ENCODE measurements at regions not wholly inside any gene's neighbourhood (a gene's known extent, or its start where the extent isn't known, plus 50 kb on each side); places are given as distances from the start of the nearest gene placed in this dataset.
"Not testable (repeated sequence)": the region's sequence is repeated elsewhere in the genome, so short reads cannot be mapped to it uniquely, and the experiment has no call there.

DNA sequence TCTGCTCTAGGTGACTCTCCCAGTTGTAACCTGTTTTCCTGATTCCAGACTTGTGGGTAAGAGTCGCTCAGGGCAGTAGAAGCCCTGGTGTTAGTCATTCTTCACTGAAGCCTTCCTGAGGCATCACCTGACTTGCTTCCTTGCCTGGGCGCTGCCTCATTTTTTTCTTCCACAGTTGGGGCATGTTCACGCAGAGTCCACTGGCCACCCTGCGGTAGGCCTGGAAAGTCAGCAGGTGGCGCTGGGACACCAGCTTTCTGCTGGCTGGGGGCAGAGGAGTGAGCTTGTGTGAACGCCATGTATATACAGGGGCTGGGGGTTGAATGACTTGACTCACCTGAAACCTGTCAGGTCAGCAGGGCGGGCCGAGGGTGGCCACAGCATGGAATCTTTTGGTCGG is 189.3 kb upstream of the TP53TG3 start:
- H3K27ac ChIP-seq (ENCODE audit: insufficient read depth, low read depth, low read length); H3K9me1 ChIP-seq (replicated peaks; ENCODE audit: control insufficient read depth, extremely low read depth, insufficient read depth, low read length); H3K79me2 ChIP-seq (ENCODE audit: control insufficient read depth, insufficient read depth, low read length); H3K27me3 ChIP-seq (ENCODE audit: control insufficient read depth in 2 of 2, insufficient read depth in 2 of 2, low read length in 2 of 2); H3K4me1 ChIP-seq (ENCODE audit: control insufficient read depth, extremely low read depth, insufficient read depth, low read length); H3K9ac ChIP-seq (replicated peaks; ENCODE audit: extremely low read depth, insufficient read depth, low read length); POLR2A ChIA-PET; H3K4me2 ChIP-seq (ENCODE audit: insufficient read depth, low read length); DNase-seq (ENCODE audit: low read depth, low spot score); H3K4me3 ChIP-seq (replicated peaks in 1 of 3; ENCODE audit: insufficient read depth in 1 of 3, low read depth in 1 of 3, low read length in 3 of 3); CTCF ChIA-PET; H4K20me1 ChIP-seq (replicated peaks; ENCODE audit: control insufficient read depth, extremely low read depth, insufficient read depth, low read length); H3K9me3 ChIP-seq (replicated peaks; ENCODE audit: control insufficient read depth, insufficient read depth, low read length); BruUV-seq (replicated peaks); dilution Hi-C loops (cut with MboI; ENCODE audit: extremely low pct_ligation_motif_present, low sequenced_read_pairs); intact Hi-C loops (cut with micrococcal nuclease); H2AFZ ChIP-seq (ENCODE audit: low read depth, low read length); H3K36me3 ChIP-seq (ENCODE audit: control insufficient read depth in 2 of 2, extremely low read depth in 1 of 2, insufficient read depth in 2 of 2, low read length in 2 of 2); FAIRE-seq: not testable (repeated sequence)

- DNase-seq (ENCODE audit: low read depth, low spot score); CTCF ChIA-PET; intact Hi-C loops (cut with micrococcal nuclease); H3K36me3 ChIP-seq (ENCODE audit: control insufficient read depth in 2 of 2, extremely low read depth in 1 of 2, insufficient read depth in 2 of 2, low read length in 2 of 2); H3K4me3 ChIP-seq (replicated peaks in 1 of 3; ENCODE audit: insufficient read depth in 1 of 3, low read depth in 1 of 3, low read length in 3 of 3); FAIRE-seq; H3K4me2 ChIP-seq (ENCODE audit: insufficient read depth, low read length); H3K9ac ChIP-seq (replicated peaks; ENCODE audit: extremely low read depth, insufficient read depth, low read length); H3K9me3 ChIP-seq (replicated peaks; ENCODE audit: control insufficient read depth, insufficient read depth, low read length); H3K27me3 ChIP-seq (ENCODE audit: control insufficient read depth in 2 of 2, insufficient read depth in 2 of 2, low read length in 2 of 2); H2AFZ ChIP-seq (ENCODE audit: low read depth, low read length); BruUV-seq (replicated peaks); dilution Hi-C loops (cut with MboI; ENCODE audit: extremely low pct_ligation_motif_present, low sequenced_read_pairs); POLR2A ChIA-PET; H3K79me2 ChIP-seq (ENCODE audit: control insufficient read depth, insufficient read depth, low read length); H3K27ac ChIP-seq (ENCODE audit: insufficient read depth, low read depth, low read length); H3K4me1 ChIP-seq (ENCODE audit: control insufficient read depth, extremely low read depth, insufficient read depth, low read length); H4K20me1 ChIP-seq (replicated peaks; ENCODE audit: control insufficient read depth, extremely low read depth, insufficient read depth, low read length); H3K9me1 ChIP-seq (replicated peaks; ENCODE audit: control insufficient read depth, extremely low read depth, insufficient read depth, low read length): not testable (repeated sequence)
These were observed 185.7 kb upstream of the TP53TG3 start for GRCh38 chr16:32861476-32862201.

DNA sequence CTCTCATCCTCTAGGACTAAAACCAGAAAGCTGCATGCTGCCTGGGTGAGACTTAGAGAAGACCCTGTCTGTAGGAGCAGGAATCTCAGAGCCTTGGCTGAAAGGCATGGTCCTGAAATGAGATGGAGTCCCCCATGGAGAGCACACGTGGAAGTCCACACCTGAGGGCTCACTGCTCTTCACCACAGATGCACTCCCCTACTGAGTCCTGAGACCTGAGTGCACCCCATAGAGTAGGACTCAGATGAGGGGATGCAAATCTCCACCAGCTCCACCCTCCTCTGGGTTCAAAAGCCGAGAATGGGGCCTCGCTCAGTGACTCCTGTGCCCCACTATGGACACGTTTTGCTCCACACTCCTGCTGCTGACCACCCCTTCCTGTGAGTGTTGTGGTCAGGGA is 171.4 kb upstream of the TP53TG3 start:
- BruUV-seq (replicated peaks); dilution Hi-C loops (cut with MboI; ENCODE audit: extremely low pct_ligation_motif_present, low sequenced_read_pairs); H3K79me2 ChIP-seq (ENCODE audit: control insufficient read depth, insufficient read depth, low read length); H4K20me1 ChIP-seq (replicated peaks; ENCODE audit: control insufficient read depth, extremely low read depth, insufficient read depth, low read length); intact Hi-C loops (cut with micrococcal nuclease); H3K36me3 ChIP-seq (ENCODE audit: control insufficient read depth in 2 of 2, extremely low read depth in 1 of 2, insufficient read depth in 2 of 2, low read length in 2 of 2); H3K4me3 ChIP-seq (replicated peaks in 1 of 3; ENCODE audit: insufficient read depth in 1 of 3, low read depth in 1 of 3, low read length in 3 of 3); H3K9ac ChIP-seq (replicated peaks; ENCODE audit: extremely low read depth, insufficient read depth, low read length); CTCF ChIA-PET; H3K27me3 ChIP-seq (ENCODE audit: control insufficient read depth in 2 of 2, insufficient read depth in 2 of 2, low read length in 2 of 2); H3K9me1 ChIP-seq (replicated peaks; ENCODE audit: control insufficient read depth, extremely low read depth, insufficient read depth, low read length); H3K9me3 ChIP-seq (replicated peaks; ENCODE audit: control insufficient read depth, insufficient read depth, low read length); FAIRE-seq; H3K4me1 ChIP-seq (ENCODE audit: control insufficient read depth, extremely low read depth, insufficient read depth, low read length); H3K4me2 ChIP-seq (ENCODE audit: insufficient read depth, low read length); DNase-seq (ENCODE audit: low read depth, low spot score); H2AFZ ChIP-seq (ENCODE audit: low read depth, low read length); H3K27ac ChIP-seq (ENCODE audit: insufficient read depth, low read depth, low read length); POLR2A ChIA-PET: not testable (repeated sequence)

GRCh38 chr16:32845572-32845971 is 169.6 kb upstream of the TP53TG3 start:
- H3K4me2 ChIP-seq (ENCODE audit: insufficient read depth, low read length); dilution Hi-C loops (cut with MboI; ENCODE audit: extremely low pct_ligation_motif_present, low sequenced_read_pairs); H3K79me2 ChIP-seq (ENCODE audit: control insufficient read depth, insufficient read depth, low read length); H3K4me3 ChIP-seq (replicated peaks in 1 of 3; ENCODE audit: insufficient read depth in 1 of 3, low read depth in 1 of 3, low read length in 3 of 3); H3K9me1 ChIP-seq (replicated peaks; ENCODE audit: control insufficient read depth, extremely low read depth, insufficient read depth, low read length); H4K20me1 ChIP-seq (replicated peaks; ENCODE audit: control insufficient read depth, extremely low read depth, insufficient read depth, low read length); H2AFZ ChIP-seq (ENCODE audit: low read depth, low read length); H3K36me3 ChIP-seq (ENCODE audit: control insufficient read depth in 2 of 2, extremely low read depth in 1 of 2, insufficient read depth in 2 of 2, low read length in 2 of 2); DNase-seq (ENCODE audit: low read depth, low spot score); H3K9me3 ChIP-seq (replicated peaks; ENCODE audit: control insufficient read depth, insufficient read depth, low read length); H3K4me1 ChIP-seq (ENCODE audit: control insufficient read depth, extremely low read depth, insufficient read depth, low read length); CTCF ChIA-PET; POLR2A ChIA-PET; FAIRE-seq; intact Hi-C loops (cut with micrococcal nuclease); H3K27me3 ChIP-seq (ENCODE audit: control insufficient read depth in 2 of 2, insufficient read depth in 2 of 2, low read length in 2 of 2); H3K9ac ChIP-seq (replicated peaks; ENCODE audit: extremely low read depth, insufficient read depth, low read length); BruUV-seq (replicated peaks); H3K27ac ChIP-seq (ENCODE audit: insufficient read depth, low read depth, low read length): not testable (repeated sequence)

Data from endothelial cell of umbilical vein (primary cell).